Frontal cortex (tissue), 3 donors: ENCODE measurements at regions not wholly inside any gene's neighbourhood (a gene's known extent, or its start where the extent isn't known, plus 50 kb on each side); places are given as distances from the start of the nearest gene placed in this dataset.
A peak's percentile ranks its signal among the peaks of the same experiment; 100 is the strongest.
"Not testable (repeated sequence)": the region's sequence is repeated elsewhere in the genome, so short reads cannot be mapped to it uniquely, and the experiment has no call there.

ENCODE experiments used
- DNase-seq, 2 donors: peaks; one replicate each; pipeline ENCODE4 v3.0.0; 2012; ENCODE audit warnings: low spot score in 2 of 2
- FAIRE-seq: peaks from 2 replicates; lab custom pipeline; 2012; peaks lifted over from hg19 to GRCh38; lab: Jason Lieb, UNC
- donor health status: control.
- donor health status: control.
- donor health status: control.

DNA sequence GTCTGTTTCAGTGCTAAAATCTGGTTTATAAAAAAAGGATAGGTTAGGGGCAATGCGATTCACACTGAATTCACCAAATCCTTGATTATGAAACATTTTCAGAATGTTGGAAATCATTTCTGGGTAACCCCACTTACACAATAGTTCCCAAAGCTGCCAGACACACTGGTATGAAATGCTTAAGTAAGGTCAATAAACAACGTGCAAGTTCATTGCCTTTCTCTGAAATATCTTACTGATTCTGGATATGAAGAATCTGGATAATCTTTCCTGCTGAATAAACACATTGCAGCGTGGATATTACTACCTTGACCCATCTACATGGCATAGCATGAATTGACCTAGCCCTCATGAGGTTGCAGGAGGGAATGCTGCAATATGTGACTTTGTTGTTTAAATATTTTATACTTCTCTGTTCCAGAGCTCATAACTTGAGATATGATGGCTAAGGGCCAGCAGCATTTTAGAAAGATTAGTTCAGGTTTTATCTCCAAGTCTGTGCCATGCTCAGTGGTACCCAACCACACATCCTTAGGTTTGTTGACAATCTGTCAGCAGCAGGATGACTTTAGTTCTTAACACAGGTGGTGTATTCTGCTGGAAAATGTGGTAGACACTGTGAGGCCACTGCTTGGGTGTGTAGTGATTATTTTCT is 121.0 kb downstream of the NREP start:
- DNase-seq, result no peak
- no peak for FAIRE-seq

DNA sequence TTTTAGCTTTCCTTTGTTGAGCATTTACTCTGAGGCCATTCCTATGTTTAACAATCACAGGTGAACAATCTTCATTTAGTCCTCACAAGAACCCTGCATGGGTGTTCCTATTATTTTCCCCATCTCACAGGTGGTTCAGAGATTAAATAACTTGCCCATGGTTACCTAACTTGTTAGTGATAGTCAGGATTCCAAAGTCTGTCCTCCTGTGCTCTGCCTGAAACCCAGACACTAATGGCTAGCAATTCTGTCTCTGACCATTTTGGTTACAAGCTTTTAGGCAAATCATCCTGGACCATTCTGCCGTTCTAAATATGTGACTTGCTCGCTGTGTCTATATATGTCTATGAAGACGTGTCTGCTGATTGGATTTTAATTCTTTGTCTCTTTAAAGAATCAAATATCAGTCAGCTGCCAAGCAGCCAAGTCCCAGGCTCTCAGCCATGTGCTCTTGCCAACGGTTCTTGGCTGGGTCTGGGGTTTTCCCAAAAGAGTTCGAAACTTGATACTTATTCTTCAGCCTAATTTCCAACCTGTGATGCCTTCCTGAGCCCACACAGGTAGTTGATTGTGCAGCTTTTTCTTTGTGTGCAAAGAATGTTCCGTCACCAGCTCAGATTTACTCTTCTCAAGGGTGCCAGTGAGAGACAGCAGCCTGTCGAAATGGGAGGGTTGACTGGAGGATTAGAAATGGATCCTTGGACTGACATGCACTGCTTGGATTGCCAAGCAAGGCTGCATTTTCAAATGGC is 121.7 kb downstream of the NREP start:
- FAIRE-seq (no peak), DNase-seq (no peak)

DNA sequence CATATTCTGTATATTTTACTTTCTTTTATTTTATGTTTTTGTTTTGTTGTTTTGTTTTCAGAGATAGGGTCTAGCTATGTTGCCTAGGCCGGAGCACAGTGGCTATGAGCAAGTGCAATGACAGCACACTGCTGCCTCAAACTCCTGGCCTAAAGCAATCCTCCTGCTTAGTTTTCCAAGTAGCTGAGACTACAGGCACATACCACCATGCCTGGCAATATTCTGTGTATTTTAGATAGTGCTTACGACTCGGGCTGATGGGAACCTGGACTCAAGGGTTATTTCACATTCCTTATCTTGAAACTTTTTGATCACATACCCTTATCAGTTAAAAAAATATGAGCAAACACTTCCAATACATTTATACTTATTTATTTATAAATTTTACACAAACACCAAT is 119.0 kb upstream of the STARD4 start:
- FAIRE-seq (peak; percentile 45), DNase-seq (no peak)

DNA sequence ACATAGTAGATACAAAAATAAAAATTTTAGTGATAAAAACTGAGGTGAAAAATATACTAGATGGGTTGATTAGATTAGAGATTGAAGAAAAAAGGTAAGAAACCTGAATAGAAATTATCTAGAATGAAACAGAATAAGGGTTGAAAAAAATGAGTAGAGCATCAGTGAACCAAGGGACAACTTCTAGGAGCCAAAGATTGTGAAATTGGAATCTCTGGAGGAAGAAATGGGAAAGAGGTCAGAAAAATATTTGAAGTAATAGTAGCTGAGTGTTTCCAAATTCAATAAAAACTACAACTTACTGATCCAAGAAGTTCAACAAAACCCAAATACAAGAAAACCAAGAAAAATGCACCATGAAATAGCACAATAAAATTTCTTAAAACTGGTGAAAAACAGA is 116.6 kb upstream of the STARD4 start:
- no peak for FAIRE-seq
- no peak for DNase-seq

DNA sequence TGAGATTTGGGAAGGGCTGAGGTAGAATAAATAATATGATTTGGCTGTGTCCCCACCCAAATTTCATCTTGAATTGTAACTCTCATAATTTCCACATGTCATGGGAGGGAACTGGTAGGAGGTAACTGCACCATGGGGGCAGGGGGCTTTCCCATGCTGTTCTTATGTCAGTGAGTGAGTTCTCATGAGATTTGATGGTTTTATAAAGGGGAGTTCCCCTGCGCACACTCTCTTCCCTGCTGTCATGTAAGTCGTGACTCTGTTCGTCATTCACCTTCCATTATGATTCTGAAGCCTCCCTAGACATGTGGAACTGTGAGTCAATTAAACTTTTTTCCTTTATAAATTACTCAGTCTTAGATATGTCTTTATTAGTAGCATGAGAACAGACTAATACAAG is 115.5 kb upstream of the STARD4 start:
- no peak for FAIRE-seq

DNA sequence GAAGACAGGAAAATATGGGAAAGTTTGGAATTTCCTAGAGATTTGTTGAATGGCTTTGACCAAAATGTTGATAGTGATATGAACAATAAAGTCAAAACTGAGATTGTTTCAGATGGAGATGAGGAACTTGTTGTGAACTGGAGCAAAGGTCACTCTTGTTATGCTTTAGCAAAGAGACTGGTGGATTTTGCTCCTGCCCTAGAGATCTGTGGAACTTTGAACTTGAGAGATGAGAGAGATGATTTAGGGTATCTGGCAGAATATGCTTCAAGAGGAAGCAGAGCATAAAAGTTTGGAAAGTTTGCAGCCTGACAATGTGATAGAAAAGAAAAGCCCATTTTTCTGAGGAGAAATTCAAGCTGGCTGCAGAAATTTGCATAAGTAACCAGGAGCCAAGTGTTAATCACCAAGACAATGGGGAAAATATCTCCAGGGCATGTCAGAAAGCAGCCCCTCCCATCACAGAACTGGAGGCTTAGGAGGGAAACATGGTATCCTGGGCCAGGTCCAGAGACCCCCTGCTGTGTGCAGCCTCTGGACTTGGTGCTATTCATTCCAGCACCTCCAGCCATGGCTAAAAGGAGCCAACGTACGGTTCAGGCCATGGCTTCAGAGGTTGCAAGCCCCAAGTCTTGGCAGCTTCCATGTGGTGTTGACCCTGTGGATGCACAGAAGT is 114.3 kb upstream of the STARD4 start:
- FAIRE-seq (no peak), DNase-seq (no peak)

More for the DNA sequence above, 115.5 kb upstream of the STARD4 start:
- DNase-seq, result no peak

DNA sequence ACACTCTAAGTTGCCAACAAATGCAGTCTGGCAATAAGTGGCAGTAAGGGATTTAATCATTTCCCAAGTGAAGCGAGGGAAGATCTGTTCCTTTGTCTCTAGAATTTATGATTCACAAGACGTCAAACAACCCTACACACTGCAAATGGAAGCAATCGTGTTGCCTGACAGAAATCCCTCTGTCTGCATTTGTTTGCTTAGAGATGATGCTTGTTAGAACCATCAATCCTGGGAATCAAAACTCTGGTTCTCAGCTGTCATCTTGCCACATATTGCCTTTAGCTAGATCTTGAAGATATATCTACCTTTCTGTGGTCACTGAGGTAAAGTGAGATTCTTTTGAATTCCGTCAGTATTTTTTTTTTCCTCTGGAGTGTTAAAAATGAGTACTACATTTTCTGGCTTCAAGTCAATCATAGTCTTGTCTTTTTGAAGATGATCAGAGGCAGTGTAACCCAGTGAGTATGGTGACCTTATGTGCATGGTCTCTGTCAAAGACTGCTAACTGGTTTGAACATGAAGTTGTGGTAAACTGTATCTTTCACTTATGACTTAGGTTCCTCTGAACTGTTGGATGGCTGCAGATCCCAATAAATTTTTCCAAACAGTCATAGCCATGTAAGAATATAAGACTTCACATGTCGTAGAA is 106.4 kb upstream of the STARD4 start:
- DNase-seq, result no peak
- FAIRE-seq, result no peak

DNA sequence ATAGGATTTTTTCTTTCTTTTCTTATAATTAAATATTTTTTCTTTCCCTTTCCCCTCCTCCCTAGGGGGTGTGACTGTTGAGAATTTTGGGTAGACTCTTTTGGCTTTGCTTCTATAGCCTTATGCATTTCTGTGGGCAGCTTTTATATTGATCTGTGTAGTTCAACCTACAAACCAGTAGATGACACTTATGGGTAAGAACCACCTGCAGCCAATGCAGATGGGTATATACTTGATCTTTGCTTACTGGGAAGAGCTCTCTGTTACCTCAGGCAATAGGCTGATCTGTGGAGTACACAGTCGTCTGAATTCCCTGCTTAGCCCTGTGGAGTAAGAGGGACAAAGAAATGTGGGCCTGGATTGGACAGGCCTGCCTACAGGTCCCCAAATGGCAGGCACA is 102.7 kb upstream of the STARD4 start:
- no peak for FAIRE-seq

DNA sequence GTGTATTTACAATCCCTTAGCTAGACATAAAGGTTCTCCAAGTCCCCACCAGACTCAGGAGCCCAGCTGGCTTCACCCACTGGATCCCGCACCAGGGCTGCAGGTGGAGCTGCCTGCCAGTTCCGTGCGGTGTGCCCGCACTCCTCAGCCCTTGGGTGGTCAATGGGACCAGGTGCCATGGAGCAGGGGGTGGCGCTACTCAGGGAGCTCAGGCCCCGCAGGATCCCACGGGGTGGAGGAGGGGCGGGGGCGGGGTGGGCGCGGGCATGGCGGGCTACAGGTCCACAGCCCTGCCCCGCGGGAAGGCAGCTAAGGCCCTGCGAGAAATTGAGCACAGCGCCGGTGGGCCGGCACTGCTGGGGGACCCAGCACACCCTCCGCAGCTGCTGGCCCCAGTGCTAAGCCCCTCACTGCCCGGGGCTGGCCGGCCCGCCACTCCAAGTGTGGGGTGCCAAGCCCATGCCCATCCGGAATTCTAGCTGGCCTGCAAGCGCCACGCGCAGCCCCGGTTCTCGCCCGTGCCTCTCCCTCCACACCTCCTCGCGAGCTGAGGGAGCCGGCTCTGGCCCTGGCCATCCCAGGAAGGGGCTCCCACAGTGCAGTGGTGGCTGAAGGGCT is 99.8 kb upstream of the STARD4 start:
- DNase-seq, FAIRE-seq: not testable (repeated sequence)

More for the DNA sequence above, 102.7 kb upstream of the STARD4 start:
- DNase-seq, result no peak

DNA sequence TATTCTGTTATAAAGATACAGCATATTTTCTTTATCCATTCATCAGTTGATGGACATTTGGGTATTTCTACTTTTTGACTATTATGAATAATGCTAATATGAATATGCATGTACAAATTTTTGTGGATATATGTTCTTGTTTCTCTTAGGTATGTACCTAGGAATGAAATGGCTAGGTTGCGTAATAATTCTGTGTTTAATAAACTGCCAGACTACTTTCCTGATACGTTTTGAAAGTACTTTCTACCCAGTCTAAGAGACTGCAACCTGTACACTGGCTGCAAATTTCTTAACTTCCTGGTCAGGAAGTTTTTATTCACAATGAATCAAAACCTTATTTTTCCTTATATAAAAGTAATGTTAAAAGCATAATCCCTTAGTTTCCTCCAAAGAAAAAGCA is 93.9 kb upstream of the STARD4 start:
- FAIRE-seq (no peak), DNase-seq (no peak)

DNA sequence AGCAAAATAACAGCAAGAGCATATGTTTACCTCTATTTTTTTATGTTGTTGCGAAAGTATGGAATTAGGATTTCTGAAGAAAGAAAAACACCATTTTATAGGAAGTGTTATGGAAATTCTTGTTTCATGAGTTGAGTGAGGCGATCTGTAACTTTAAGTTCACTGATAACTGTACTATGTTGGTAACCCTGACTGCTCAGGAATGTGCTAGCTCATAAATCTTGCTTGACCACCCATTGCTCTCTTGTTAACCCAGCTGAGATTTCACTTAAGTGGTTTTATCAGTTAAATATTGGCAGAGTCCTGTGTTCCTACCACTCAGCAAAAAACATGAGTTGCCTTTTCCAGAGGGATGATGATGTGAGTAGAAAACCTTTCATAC is 91.1 kb upstream of the STARD4 start:
- FAIRE-seq (no peak), DNase-seq (no peak)

DNA sequence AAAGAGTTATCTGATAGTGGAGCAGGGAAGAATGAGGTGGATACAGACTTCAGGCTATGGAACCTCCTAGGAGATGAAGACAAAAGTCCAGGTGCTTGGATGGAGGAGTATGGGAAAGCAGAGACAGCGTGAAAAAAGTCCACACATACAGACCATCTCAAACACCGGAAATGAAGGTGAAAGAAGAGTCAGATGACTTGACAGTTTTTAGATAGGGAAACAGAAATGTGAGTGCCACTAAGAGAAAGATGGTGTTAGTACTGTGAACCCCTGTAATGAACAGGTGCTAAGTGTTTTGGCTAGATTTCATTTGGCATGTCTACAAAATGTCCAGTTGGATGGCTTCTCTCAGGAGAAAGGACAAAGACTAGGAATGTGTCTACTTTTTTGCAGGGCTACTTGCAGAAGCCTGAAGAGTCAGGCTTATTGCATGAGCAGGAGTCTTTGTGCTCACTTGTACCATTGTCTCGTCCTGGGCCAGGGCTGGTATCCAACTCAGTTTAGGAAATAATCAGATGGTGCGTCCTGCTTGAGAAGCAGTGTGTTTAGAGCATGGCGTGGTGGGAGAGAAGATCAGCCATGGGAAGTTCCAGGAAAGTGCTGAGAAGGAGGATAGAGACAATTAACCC is 90.6 kb upstream of the STARD4 start:
- no peak for DNase-seq
- FAIRE-seq, result no peak

DNA sequence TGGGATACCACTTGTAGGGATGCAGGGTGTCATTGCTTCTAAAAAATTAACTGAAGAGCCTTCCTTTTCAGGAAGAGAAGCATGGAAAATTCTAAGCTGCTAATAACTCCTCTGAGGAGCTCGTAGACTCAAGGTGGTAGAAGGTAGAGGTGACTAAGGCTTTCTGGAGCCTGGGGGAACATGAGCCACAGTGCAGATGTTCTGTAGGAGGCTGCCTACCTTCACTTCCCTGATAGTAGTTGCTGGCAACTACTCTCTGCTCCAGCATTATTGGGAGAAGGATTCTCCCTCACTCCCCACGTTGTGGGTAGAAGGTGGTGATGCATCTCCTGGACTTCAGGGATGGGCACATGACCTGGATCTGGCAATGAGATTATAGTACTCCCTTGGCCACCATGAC is 86.7 kb upstream of the STARD4 start:
- no peak for DNase-seq
- no peak for FAIRE-seq

DNA sequence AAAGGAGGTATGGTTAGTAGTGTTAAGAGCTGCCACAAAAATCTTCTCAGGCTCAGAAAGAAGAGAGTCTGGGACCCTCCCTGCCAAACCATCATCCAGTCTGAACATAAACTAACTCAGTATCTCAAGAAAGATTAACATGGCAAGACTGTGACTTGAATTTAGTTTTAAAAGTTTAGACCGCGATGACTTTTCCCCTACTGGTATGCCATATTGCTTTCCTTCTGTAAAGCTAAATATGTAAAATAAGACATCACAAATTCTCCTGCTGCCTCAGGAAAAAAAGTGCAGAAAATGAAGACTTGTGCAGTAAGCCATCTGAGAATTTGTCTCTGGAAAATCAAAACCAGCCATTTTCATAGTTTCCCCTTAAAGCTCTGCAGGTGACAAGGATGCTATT is 85.2 kb upstream of the STARD4 start:
- FAIRE-seq, result no peak

DNA sequence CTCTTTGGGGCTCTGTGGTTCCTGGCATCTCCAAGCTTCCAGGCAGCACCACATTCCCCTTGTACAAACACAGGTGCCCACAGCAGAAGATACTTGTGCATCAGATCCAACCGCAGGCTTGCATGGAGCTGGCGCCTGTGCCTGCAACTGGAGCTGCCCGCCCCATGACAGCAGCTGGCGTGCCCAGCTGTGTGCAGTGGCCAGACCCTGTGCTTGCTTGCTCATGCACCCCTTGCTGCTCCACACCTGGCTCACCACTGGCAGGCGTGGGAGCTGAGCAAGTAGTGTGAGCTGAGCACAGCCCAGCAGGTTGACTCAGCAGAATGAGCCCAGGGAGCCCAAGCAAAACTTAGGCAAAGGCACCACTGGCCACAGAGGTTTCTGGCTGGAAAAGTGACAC is 84.4 kb upstream of the STARD4 start:
- DNase-seq (no peak), FAIRE-seq (no peak)

More for the DNA sequence above, 85.2 kb upstream of the STARD4 start:
- no peak for DNase-seq

DNA sequence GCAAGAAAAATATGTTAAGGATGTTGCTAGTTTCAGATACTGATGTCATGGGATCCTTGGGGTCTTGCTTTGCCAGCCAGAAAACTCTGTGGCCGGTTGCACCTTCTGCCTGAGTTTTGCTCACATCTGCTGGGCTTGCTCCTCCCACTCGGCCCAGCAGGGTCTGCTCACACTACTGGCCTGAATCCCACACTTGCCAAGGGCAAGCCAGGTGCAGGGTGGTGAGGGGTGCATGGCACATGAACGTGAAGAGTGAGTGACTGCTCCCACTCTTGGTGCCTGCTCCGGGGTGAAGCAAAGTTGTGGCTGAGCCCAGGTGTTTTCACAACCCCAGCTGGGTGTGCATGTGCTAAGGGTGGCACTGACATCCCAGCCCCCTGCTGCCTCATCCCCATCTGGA is 83.1 kb upstream of the STARD4 start:
- FAIRE-seq (no peak), DNase-seq (no peak)

DNA sequence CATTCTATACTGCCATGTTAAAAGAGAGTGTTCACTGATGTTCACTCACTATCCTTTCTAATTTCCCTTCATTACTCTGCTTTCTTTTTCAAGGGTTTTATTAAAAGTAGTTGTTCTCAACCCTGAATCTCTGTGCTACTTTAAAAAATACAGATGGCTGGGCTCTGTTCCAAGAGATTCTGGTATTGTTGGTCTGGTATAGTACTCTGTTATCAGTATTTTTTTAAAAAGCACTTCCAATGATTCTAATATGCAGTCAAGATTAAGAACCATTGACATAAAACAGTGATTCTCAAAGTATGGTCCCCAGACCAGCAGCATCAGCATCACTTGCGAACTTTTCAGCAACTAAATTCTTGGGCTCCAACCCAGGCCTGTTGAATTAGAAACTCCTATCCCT is 77.0 kb upstream of the STARD4 start:
- FAIRE-seq (no peak), DNase-seq (no peak)

DNA sequence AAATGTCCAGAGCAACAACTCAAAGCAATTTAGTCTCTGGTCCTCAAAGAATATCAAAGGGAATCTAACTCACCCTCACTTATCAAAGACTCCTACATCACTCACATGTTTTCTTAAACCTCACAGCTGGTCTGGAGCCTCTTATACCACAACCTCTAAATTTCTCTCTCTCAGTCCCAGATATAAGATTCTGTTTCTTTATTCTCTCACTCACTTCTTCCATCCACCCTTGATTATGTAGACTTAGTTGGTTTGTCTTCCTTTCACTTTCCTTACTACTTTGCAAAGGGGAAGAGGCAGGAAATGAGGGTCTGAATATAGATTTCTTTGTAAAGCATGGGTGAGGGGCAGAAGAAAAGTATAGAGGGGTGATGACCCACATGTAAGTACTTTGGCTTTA is 75.4 kb upstream of the STARD4 start:
- no peak for DNase-seq
- no peak for FAIRE-seq

DNA sequence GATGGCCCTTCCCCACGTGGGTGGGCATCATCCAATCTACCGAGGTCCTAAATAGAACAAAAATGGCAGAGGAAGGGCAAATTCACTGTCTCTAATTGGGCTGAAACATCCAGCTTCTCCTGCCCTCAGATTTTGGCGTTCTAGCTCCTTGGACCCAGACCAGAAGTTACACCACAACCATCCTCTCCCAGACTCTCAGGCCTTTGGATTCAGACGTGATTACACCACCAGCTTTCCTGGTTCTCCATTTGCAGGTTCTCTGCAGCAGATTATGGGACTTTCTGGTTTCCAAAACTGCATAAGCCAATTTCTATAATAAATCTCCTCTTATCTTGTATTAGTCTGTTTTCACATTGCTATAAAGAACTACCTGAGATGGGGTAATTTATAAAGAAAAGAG is 73.6 kb upstream of the STARD4 start:
- DNase-seq (no peak), FAIRE-seq (no peak)

DNA sequence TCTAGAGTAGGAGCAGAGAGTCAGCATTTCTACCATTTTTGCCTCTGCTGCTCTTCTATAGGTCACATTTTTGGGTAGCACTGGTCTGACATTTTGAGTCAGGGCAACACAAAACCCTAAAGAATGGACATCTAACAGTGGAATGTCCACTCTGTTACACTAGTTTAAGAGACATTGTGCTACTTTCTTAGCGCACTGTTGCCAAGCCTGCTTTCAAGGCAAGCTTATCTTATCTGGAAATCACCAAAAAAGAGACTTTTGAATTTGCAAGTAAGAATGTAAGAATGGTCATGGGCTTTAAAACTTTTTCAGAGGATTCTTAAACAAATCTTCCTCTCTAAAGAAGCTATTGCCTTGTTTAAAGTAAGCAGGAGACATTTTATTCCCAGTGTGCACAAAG is 73.0 kb upstream of the STARD4 start:
- DNase-seq (no peak), FAIRE-seq (no peak)
